Endothelial cell of umbilical vein (primary cell): ENCODE measurements at regions not wholly inside any gene's neighbourhood (a gene's known extent, or its start where the extent isn't known, plus 50 kb on each side); places are given as distances from the start of the nearest gene placed in this dataset.

Experiments used
- CTCF ChIP-seq, 2 donors: IDR thresholded peaks; 1 replicate in 1 of 2; 2 replicates in 1 of 2; pipeline ENCODE4 v1.5.1; 2011; ENCODE audit warnings: low read length in 2 of 2, mild to moderate bottlenecking in 2 of 2, moderate library complexity in 2 of 2, control low read depth in 1 of 2, inconsistent platforms in 1 of 2, low read depth in 1 of 2; ENCODE audit not compliant: insufficient read depth in 1 of 2; ENCODE audit errors: extremely low read depth in 1 of 2
- EZH2 ChIP-seq: IDR thresholded peaks from 2 replicates; pipeline ENCODE4 v1.6.1; 2012; ENCODE audit warnings: borderline replicate concordance, low read depth, mild to moderate bottlenecking, moderate library complexity, low read length, inconsistent platforms; ENCODE audit not compliant: severe bottlenecking
- FOS ChIP-seq: IDR thresholded peaks from 2 replicates; pipeline ENCODE4 v1.6.1; 2011; ENCODE audit warnings: mild to moderate bottlenecking, low read length, moderate library complexity, borderline replicate concordance; ENCODE audit not compliant: insufficient read depth
- GATA2 ChIP-seq: IDR thresholded peaks from 2 replicates; pipeline ENCODE4 v1.7.0; 2011; ENCODE audit warnings: low read depth, mild to moderate bottlenecking, moderate library complexity, mixed read lengths, low read length; ENCODE audit not compliant: insufficient read length, insufficient read depth
- JUN ChIP-seq: IDR thresholded peaks from 2 replicates; pipeline ENCODE4 v1.6.1; 2011; ENCODE audit warnings: borderline replicate concordance, low read depth; ENCODE audit not compliant: insufficient read length, insufficient read depth
- MAX ChIP-seq: IDR thresholded peaks from 2 replicates; pipeline ENCODE4 v1.6.1; 2011; ENCODE audit not compliant: insufficient read depth, insufficient read length
- POLR2A ChIP-seq: IDR thresholded peaks from 2 replicates; pipeline ENCODE4 v1.6.1; 2012; ENCODE audit warnings: low read depth, mild to moderate bottlenecking, control low read depth, low read length
- POLR2AphosphoS5 ChIP-seq: IDR thresholded peaks from 2 replicates; pipeline ENCODE4 v1.6.1; 2012; ENCODE audit warnings: low read depth, mild to moderate bottlenecking, control low read depth, low read length, moderate library complexity; ENCODE audit not compliant: insufficient read depth

GRCh38 chr20:52342913-52343312 is 151.3 kb upstream of the ZFP64 start:
- TF ChIP-seq CTCF (IDR thresholded peaks at IDR 0.05; ENCODE audit: extremely low read depth in 1 of 2, insufficient read depth in 1 of 2, low read depth in 1 of 2, low read length in 2 of 2) (no peak), JUN (no peak), POLR2AphosphoS5 (no peak), EZH2 (no peak), GATA2 (no peak), POLR2A (no peak), FOS (no peak), MAX (no peak)
